ELR (cell line): ENCODE measurements at regions not wholly inside any gene's neighbourhood (a gene's known extent, or its start where the extent isn't known, plus 50 kb on each side); places are given as distances from the start of the nearest gene placed in this dataset.
"Not testable (repeated sequence)": the region's sequence is repeated elsewhere in the genome, so short reads cannot be mapped to it uniquely, and the experiment has no call there.

Experiments used
- DNase-seq: peaks from one replicate; pipeline ENCODE4 v3.0.0-alpha.2; 2015; ENCODE audit warnings: low read depth

DNA sequence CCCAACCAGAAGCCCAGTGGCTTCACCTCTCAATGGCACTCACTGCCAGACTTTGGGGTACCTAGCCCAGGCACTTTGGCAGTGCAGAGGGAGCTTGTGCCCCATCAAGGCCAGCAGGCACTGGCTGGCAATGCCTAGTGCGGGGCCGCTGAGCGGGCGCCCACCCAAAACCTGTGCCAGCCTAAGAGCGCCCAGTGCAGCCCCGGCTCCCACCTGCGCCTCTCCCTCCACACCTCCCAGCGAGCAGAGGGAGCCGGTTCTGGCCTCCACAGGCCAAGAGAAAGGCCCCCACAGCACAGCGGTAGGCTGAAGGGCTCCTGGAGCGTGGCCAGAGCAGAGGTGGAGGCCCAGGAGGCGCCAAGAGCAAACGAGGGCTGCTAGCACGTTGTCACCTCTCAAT lies 930.8 kb downstream of the IPMK start:
- DNase-seq = no peak

DNA sequence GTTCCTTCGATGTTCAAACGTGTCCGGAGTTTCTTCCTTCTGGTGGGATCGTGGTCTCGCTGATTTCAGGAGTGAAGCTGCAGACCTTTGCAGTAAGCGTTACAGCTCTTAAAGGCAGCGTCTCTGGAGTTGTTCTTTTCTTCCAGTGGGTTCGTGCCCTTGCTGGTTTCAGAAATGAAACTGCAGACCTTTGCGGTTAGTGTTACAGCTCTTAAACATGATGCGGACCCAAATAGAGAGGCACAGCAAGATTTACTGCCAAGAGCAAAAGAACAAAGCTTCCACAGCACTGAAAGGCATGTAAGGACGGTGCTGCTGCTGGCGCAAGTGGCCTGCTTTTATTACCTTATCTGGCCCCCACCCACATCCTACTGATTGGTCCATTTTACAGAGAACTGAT lies 931.4 kb downstream of the IPMK start:
- no peak for DNase-seq

DNA sequence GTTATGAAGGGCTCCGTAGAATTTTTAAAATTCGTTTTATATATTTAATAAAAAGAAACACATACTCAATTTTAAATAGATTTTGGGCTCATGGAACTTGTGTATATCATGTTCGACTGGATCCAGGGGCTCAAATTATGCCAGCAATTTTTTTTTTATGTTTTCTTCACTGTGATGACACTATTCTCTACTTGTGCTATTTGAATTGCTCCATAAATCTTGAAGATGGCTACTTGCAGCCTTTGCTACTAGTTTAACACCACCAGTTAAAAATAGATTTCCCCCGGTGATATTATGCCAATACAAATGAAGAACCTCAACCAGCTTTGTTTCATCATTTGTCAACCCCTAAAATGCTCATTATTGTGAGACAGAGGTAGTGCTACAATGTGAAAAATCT lies 933.2 kb downstream of the IPMK start:
- no peak for DNase-seq

DNA sequence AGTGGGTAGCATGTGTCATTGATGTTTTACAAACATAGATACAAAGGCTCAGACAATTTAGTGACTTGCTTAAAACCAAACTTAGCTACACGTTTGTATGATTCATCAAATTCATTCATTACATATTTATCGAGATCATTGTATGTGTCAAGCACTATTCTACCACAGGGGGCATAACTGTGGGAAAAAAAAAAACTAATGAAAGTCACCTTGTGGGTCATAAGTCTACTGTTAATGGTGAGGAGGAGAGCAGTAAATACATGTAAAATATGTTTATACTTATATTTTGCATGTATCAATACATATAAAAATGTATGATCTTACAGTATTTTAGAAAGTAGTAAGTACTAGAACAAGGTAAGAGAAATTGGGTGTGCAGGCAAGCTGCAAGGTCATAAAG lies 933.8 kb downstream of the IPMK start:
- DNase-seq = no peak

DNA sequence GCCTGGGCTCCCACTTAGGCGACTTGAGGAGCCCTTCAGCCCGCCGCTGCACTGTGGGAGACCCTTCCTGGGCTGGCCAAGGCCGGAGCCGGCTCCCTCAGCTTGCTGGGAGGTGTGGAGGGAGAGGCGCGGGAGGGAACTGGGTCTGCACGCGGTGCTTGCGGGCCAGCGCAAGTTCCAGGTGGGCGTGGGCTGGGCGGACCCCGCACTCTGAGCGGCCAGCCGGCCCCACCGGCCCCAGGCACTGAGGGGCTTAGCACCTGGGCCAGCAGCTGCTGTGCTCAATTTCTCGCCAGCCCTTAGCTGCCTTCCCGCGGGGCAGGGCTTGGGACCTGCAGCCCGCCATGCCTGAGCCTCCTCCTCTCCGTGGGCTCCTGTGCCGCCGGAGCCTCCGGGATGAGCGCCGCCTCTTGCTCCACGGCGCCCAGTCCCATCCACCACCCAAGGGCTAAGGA lies 946.3 kb downstream of the IPMK start:
- not testable (repeated sequence) for DNase-seq

DNA sequence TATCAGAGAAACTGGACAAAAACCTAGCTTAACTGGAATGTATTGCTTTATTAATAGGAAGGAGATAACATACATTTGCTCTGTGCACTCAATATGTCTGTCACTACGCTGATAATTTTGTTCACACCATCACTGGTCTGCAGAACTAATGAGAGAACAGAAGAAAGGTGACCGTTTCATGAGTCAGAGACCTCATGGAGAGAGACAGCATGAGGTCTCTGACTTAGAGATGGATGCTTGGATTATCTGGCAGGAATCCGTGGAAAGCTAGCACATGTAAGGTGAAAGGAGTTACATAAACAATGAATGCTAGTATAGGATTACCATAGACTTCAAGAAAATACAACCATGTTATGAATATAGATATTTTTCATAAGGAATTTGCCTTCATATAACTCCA lies 947.3 kb downstream of the IPMK start:
- no peak for DNase-seq

DNA sequence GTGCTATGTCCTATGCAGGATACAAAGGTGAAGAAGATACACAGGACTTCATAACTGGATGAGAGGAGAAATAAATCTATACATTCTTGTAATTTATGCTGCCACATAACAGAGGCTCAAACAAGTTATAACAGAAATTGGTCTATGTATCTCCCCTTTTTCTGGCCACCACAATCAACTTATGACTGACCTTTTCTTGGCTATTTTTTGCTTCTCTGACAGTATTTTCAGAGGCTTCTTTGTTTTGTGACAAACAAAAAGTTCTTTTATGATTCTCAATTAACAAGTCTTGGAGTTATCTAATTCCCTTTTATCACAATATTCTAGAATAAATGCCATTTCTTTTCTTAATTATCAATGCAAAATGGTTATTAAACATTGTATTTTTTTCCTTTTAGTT lies 953.0 kb upstream of the ZWINT start:
- DNase-seq = no peak

DNA sequence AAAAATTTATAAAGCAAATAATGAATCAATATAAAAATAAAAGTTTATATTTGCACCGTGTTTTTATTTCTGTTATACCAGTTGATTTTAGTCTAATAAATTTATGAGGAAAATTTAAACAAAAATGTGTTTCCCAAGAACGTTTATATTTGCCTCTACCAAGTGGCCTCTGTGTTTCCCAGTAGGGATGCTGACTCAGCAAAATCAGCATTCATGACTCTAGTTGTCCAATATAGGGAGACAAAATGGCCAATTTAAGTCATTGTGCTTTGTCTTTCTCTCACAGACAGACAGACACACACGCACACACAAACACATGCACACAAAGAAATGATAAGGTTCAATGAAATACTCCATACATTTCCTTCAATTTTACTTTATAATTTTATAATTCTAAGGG lies 942.5 kb upstream of the ZWINT start:
- no peak for DNase-seq

DNA sequence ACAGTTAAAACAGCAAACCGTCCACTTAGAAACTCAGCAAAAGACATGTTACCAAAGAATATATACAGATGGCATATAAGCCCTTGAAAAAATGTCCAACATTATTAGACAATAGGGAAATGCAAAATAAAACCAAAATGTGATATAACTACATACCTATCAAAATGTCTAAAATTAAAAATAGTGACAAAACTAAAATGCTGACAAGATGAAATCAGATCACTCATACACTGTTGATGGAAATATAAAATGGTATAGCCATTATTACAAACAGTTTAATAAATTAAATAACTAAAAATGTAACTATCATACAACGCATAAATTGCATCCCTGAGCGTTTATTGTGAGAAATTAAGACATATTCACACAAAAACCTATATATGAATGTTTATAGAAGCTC lies 939.7 kb upstream of the ZWINT start:
- DNase-seq = no peak

DNA sequence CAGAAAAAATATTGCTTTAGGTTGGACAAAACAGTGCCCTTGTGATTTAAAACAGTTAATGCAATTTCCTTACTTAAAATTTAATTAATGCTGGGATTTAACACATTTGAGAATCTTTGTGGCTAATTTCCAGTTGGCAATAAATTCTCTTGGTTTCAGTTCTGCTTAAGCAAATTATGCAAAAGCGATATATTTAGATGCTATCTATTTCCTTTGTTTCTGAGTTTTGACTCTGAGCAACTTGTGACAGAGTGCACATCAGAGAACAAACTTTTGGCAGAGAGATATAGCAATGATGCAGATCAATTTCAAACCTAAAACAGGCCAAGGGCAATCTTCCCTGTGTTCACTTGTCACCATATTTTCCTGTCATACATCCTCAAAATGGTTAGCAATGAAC lies 933.6 kb upstream of the ZWINT start:
- DNase-seq = no peak

DNA sequence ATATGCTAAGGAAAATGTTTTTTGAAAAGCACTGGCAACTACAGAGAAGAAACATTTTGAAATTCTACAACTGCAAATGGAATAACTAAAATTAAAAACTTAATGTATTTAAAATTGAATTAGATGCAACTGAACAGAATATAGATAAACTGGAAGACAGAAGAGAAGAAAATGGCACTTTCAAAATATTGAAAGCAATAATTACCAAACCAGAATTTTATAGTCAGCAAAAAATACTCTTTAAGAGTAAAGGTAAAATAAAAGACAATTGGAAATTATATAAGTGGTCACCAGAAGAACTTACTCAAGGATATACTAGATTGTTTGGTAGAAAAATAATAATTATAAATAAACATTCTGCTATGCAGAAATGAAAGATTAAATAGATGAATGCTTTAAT lies 927.7 kb upstream of the ZWINT start:
- no peak for DNase-seq

DNA sequence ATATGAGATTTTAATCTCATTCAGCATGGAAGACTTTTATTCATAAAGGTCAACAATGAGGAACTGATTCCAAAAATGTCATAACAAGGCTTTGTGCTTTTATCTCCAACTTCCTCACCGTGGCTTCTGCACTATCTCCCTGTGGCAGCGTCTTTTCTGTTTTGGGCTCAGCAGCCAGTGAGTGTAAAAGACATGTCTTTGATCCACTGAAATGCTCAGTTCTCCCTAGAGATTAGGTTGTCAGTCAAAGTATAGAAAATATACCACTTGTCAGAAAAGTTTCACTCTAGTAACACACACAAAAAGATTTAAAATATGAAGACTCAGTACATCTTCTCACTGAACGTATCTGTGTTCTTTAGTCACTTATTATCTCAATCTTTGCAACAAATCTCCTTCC lies 901.8 kb upstream of the ZWINT start:
- DNase-seq = no peak

DNA sequence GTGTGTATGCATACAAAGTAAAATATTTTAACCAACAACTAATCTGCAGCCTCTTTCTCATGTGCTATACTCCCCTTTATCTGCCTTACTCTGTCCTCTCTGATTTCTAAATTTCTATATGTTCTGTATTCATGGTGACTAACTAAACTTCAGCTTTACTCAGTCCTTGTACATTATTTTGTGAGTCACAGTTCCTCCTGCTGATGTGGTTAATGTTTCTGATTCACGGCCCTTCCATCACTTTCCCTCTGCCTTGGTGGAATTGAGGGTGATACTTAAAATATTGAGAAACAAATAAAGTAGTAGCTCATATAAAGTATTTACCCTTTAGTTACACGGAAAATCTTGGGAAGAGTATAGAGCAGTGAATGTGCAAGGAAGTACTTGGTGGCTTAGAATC lies 899.1 kb upstream of the ZWINT start:
- DNase-seq = no peak

DNA sequence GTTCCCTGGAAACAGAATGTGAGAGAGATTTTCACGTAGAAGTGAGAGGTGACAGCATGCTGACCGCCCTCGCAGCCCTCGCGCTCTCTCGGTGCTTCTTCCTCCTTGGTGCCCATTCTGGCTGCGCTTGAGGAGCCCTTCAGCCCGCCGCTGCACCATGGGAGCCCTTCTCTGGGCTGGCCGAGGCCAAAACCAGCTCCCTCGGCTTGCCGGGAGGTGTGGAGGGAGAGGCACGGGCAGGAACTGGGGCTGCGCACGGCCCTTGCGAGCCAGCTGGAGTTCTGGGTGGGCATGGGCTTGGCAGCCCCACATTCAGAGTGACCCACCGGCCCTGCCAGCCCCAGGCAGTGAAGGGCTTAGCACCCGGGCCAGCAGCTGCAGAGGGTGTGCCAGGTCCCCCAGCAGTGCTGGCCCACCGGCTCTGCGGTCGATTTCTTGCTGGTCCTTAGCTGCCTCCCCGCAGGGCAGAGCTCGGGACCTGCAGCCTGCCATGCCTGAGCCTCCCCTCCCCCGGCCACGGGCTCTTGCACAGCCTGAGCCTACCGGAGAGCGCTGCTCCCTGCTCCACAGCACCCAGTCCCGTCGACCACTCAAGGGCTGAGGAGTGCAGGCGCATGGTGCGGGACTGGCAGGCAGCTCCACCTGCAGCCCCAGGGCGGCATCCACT lies 888.7 kb upstream of the ZWINT start:
- no peak for DNase-seq

DNA sequence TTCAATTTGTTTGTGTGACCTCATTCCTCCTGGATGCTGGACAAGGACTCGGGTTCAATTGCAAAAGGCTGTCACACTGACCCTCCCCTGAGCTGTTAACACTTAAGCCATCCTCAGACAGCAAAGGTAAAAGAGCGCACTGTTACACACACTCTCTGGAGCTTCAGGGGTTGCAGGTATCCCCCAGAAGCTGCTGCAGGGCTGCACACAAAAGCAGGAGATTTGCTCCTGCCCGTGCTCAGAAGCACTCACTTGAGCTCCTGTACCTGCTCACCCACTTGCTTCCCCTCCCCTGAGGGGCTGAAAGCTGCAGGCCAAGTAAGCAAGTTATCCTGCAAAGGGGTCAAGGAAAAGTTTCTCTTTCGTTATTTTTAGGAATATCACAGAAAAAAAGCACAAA lies 886.2 kb upstream of the ZWINT start:
- no peak for DNase-seq

DNA sequence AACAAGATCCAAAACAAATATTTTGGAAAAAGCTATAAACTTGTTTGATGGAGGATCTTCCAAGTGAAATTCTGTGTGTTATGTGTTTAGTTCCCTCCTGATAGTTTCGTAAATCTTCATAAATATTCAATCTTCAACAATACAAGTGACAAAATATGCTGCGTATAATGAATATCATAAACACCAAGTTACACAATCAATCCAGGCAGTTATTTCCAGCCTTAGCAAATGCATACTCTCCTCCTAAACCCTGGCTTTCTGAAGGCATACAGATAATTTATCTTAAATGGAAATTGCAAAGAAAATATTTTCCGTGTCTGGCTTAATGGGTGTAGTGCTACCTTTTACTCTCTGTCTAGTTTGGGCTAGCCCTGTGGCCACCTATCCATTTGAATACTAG lies 864.9 kb upstream of the ZWINT start:
- no peak for DNase-seq

DNA sequence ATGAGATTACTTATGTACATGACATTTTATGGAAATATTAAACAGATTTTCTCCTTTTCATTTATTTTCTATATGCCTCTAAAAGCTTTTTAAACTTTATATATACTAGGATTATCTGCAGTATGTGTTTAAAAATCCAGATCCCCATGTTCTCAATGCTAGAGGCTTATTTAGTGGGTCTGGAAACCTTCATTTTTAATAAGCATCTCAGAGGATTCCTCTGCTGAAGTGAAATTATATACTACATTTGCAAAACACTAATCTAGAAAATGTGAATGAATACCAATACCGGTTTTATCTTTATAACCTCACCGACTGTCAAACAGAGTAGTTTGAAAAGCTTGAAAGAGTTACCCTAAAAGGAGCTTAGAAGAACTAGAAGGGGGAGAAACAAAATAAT lies 863.8 kb upstream of the ZWINT start:
- DNase-seq = no peak

DNA sequence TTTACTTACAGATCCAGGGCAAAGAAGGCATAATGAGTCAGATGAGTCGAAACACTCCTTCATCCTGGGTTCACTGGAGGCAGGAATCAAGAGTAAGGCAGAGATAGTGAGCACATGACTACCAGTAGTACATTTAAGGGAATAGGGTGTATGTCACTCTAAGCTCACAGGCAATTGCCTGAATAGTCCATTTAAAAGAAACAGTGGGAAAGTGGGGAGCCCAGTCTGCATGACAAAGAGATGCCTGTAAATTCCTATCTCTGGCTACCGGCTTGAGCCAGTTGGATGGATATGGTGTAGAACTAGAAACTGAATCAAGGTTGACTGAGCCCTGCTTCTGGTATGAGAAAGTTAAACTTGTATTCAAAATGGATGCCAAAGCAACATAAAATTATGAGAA lies 861.5 kb upstream of the ZWINT start:
- DNase-seq = no peak

DNA sequence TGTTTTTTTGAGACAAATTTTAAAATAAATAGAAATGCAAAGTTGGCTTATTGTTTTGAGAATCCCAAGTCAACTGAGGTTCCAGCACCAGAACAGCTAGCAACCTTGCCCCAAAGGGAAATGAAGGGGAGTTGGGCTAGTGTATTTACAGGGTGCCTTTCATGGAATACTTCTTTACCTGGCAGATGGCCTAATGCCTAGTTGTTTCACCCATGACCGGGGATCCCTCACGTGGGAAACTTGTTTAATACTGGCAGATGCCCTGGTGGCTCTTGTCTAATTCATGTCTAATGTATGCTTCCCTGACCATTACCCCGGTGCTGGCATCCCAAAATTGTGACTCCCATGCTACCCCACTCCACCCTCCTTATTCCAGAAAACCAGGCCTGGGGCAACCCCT lies 861.1 kb upstream of the ZWINT start:
- no peak for DNase-seq

DNA sequence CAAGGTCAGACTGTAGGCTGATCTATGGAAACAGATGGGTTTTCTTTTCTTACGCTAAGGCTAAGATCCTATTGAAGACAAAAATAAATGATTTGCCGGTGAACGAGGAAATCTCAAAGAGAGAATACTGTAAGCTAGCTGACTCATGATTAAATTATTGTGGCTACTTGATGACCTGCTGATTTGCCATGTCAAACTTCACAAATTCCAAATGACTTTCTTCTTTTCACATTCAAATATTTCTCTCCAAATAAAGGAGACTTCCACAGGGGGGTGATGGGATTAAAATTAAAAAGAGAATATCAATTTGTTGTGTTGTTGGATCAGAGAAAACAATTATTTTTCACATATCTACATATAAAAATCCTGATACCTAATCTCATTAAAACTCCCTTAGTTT lies 860.6 kb upstream of the ZWINT start:
- no peak for DNase-seq

DNA sequence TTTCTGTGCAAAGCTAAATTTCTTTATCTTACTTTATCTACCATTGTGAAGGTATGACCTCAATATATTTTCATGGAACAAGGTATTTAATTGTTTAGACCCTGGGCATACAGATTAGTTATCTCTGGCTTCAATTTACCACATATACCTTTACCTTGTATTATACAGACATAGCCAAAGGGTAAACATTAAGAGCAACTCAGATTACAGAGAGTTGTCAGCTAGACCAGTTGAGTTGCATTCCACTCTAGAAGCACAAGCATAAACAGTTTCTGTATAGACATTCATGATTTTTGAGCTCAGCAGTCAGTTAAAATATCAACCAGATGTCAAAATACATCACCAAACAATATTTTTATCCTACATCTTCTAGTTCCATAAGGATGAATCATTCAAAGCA lies 857.3 kb upstream of the ZWINT start:
- no peak for DNase-seq

DNA sequence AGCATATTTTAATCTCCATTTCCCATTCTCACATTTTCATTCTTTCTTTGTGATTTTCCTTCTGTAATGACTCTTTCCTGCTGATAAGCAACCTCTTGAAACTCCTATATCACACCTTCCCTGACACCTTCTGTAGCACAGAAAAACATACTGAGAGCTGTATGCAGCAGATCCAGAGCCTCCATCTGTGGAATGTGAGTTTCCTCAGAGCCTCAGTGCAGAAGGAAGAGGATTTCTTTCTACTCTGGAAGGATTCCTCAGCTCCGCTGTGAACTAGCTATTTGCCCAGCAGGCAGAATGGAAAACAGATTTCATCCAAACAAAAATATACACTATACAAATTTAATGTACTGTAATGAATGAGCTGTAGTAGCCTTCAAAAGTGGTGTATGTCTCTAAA lies 841.3 kb upstream of the ZWINT start:
- DNase-seq = no peak

DNA sequence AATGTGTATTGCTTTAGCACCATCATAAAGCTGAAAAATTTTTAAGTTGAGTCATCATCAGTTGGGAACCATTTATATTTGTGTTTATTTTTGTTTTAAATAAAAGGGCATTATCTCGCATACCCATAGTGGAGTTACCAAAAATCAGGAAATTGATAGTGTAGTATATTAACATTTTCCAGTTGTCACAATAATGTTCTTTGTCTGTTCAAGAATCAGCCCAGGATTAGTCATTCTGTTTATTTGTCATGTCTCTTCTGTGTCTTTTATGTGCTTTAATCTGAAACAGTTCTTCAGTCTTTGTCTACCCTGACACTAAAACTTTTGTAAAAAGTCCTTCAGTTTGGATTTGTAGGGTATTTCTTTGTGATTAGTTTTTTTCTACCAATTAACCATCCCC lies 827.8 kb upstream of the ZWINT start:
- no peak for DNase-seq

DNA sequence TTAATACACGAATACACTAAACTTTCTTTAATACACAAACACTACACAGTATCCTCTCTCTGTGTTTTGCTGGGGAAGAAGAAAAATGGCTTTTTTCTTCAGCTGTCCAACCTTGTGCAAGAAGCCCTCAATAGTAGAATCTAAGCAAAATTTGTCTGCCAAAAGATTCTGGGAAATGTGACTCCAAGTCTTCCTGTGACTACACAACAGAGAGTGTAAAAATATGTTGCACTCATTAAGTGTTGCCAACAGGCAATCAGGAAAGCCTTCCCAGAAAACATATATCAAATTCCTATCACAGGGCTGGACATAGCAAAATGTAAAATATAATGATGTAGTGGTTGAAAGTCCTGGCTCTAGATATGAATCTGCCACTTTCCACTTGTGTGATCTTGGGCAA lies 825.1 kb upstream of the ZWINT start:
- DNase-seq = no peak

DNA sequence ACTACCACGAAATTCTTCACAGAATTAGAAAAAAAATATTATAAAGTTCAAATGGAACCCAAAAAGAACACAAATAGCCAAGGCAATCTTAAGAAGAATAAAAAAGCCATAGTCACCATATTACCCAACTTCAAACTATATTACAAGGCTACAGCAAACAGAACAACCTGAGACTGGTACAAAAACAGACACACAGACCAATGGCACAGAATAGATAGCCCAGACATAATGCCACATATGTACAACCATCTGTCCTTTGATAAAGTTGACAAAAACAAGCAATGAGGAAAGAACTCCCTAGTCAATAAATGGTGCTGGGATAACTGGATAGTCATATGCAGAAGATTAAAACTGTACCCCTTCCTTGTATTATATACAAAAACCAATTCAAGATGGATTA lies 808.5 kb upstream of the ZWINT start:
- DNase-seq = no peak
